ENCODE measurements at regions not wholly inside any gene's neighbourhood (a gene's known extent, or its start where the extent isn't known, plus 50 kb on each side); places are given as distances from the start of the nearest gene placed in this dataset.

GRCh38 chr5:98307811-98308210 is 465.7 kb upstream of the RGMB start:
- ChIA-PET POLR2A (no interaction called here), CTCF (no interaction called here)

GRCh38 chr5:98308231-98308630 is 465.2 kb upstream of the RGMB start:
- DNase-seq (ENCODE audit: extremely low spot score), result no peak
- ChIA-PET CTCF (no interaction called here), POLR2A (no interaction called here)
- no peak for TF ChIP-seq CTBP1 (IDR thresholded peaks at IDR 0.05; ENCODE audit: borderline replicate concordance)
- no peak for TF ChIP-seq L3MBTL2 (conservative IDR thresholded peaks at IDR 0.05)
- no peak for TF ChIP-seq FOXK2 (IDR thresholded peaks at IDR 0.05)
- no peak for TF ChIP-seq ZNF384 (IDR thresholded peaks at IDR 0.05)
- TF ChIP-seq FOXM1 (IDR thresholded peaks at IDR 0.05; ENCODE audit: borderline replicate concordance), result no peak
- no peak for TF ChIP-seq SP1 (IDR thresholded peaks at IDR 0.05)
- TF ChIP-seq FOXA1 (IDR thresholded peaks at IDR 0.05), result no peak
- no peak for TF ChIP-seq ARNT (IDR thresholded peaks at IDR 0.05)
- no peak for TF ChIP-seq LEF1 (IDR thresholded peaks at IDR 0.05; ENCODE audit: borderline replicate concordance)
- no peak for TF ChIP-seq NFRKB (IDR thresholded peaks at IDR 0.05)
- TF ChIP-seq SUZ12 (IDR thresholded peaks at IDR 0.05), result no peak
- TF ChIP-seq ELF4 (IDR thresholded peaks at IDR 0.05), result no peak
- TF ChIP-seq PKNOX1 (IDR thresholded peaks at IDR 0.05), result no peak
- no peak for TF ChIP-seq BHLHE40 (IDR thresholded peaks at IDR 0.05; ENCODE audit: borderline replicate concordance)
- TF ChIP-seq HDGF (IDR thresholded peaks at IDR 0.05; ENCODE audit: borderline replicate concordance), result no peak
- TF ChIP-seq TARDBP (IDR thresholded peaks at IDR 0.05), result no peak

More at GRCh38 chr5:98307811-98308210, 465.7 kb upstream of the RGMB start:
- no peak for DNase-seq (ENCODE audit: extremely low spot score)
- TF ChIP-seq FOXK2 (IDR thresholded peaks at IDR 0.05) (no peak), SUZ12 (IDR thresholded peaks at IDR 0.05) (no peak), PKNOX1 (IDR thresholded peaks at IDR 0.05) (no peak), L3MBTL2 (conservative IDR thresholded peaks at IDR 0.05) (no peak), ARNT (IDR thresholded peaks at IDR 0.05) (no peak), CTBP1 (IDR thresholded peaks at IDR 0.05; ENCODE audit: borderline replicate concordance) (no peak)

- TF ChIP-seq ELF4 (IDR thresholded peaks at IDR 0.05), result no peak
- no peak for TF ChIP-seq FOXM1 (IDR thresholded peaks at IDR 0.05; ENCODE audit: borderline replicate concordance)
- TF ChIP-seq HDGF (IDR thresholded peaks at IDR 0.05; ENCODE audit: borderline replicate concordance), result no peak
- no peak for TF ChIP-seq LEF1 (IDR thresholded peaks at IDR 0.05; ENCODE audit: borderline replicate concordance)
- TF ChIP-seq CTBP1 (IDR thresholded peaks at IDR 0.05; ENCODE audit: borderline replicate concordance), result no peak
- TF ChIP-seq ARNT (IDR thresholded peaks at IDR 0.05), result no peak
- TF ChIP-seq TARDBP (IDR thresholded peaks at IDR 0.05), result no peak
- TF ChIP-seq ZNF384 (IDR thresholded peaks at IDR 0.05), result no peak
- TF ChIP-seq SP1 (IDR thresholded peaks at IDR 0.05), result no peak
- TF ChIP-seq NFRKB (IDR thresholded peaks at IDR 0.05), result no peak
- no peak for TF ChIP-seq FOXK2 (IDR thresholded peaks at IDR 0.05)
- TF ChIP-seq BHLHE40 (IDR thresholded peaks at IDR 0.05; ENCODE audit: borderline replicate concordance), result no peak
- no peak for TF ChIP-seq L3MBTL2 (conservative IDR thresholded peaks at IDR 0.05)
- no peak for TF ChIP-seq FOXA1 (IDR thresholded peaks at IDR 0.05)
- no peak for TF ChIP-seq PKNOX1 (IDR thresholded peaks at IDR 0.05)
- TF ChIP-seq SUZ12 (IDR thresholded peaks at IDR 0.05), result no peak
- POLR2A ChIA-PET, result no interaction called here
- no peak for DNase-seq (ENCODE audit: extremely low spot score)
- CTCF ChIA-PET, result no interaction called here
These were observed 464.5 kb upstream of the RGMB start for GRCh38 chr5:98308960-98309359.

GRCh38 chr5:98309785-98310598 is 463.5 kb upstream of the RGMB start:
- ChIA-PET CTCF (no interaction called here), POLR2A (no interaction called here)
- TF ChIP-seq SP1 (IDR thresholded peaks at IDR 0.05) (no peak), ARNT (IDR thresholded peaks at IDR 0.05) (no peak), LEF1 (IDR thresholded peaks at IDR 0.05; ENCODE audit: borderline replicate concordance) (no peak), NFRKB (IDR thresholded peaks at IDR 0.05) (no peak), TARDBP (IDR thresholded peaks at IDR 0.05) (no peak), ELF4 (IDR thresholded peaks at IDR 0.05) (no peak), HDGF (IDR thresholded peaks at IDR 0.05; ENCODE audit: borderline replicate concordance) (no peak), SUZ12 (IDR thresholded peaks at IDR 0.05) (no peak), PKNOX1 (IDR thresholded peaks at IDR 0.05) (no peak), FOXM1 (IDR thresholded peaks at IDR 0.05; ENCODE audit: borderline replicate concordance) (no peak), CTBP1 (IDR thresholded peaks at IDR 0.05; ENCODE audit: borderline replicate concordance) (no peak), FOXK2 (IDR thresholded peaks at IDR 0.05) (no peak), FOXA1 (IDR thresholded peaks at IDR 0.05) (no peak), ZNF384 (IDR thresholded peaks at IDR 0.05) (no peak), BHLHE40 (IDR thresholded peaks at IDR 0.05; ENCODE audit: borderline replicate concordance) (no peak), L3MBTL2 (conservative IDR thresholded peaks at IDR 0.05) (no peak)
- no peak for DNase-seq (ENCODE audit: extremely low spot score)

- TF ChIP-seq PKNOX1 (IDR thresholded peaks at IDR 0.05), result no peak
- TF ChIP-seq FOXA1 (IDR thresholded peaks at IDR 0.05), result no peak
- no peak for TF ChIP-seq FOXK2 (IDR thresholded peaks at IDR 0.05)
- TF ChIP-seq SUZ12 (IDR thresholded peaks at IDR 0.05), result no peak
- TF ChIP-seq HDGF (IDR thresholded peaks at IDR 0.05; ENCODE audit: borderline replicate concordance), result no peak
- TF ChIP-seq BHLHE40 (IDR thresholded peaks at IDR 0.05; ENCODE audit: borderline replicate concordance), result no peak
- no peak for TF ChIP-seq CTBP1 (IDR thresholded peaks at IDR 0.05; ENCODE audit: borderline replicate concordance)
- no peak for TF ChIP-seq L3MBTL2 (conservative IDR thresholded peaks at IDR 0.05)
- no peak for TF ChIP-seq ELF4 (IDR thresholded peaks at IDR 0.05)
- no peak for TF ChIP-seq ARNT (IDR thresholded peaks at IDR 0.05)
- no peak for DNase-seq (ENCODE audit: extremely low spot score)
- POLR2A ChIA-PET, result no interaction called here
- CTCF ChIA-PET, result no interaction called here
These were observed 459.2 kb upstream of the RGMB start for GRCh38 chr5:98314292-98314691.
